CD4-positive, alpha-beta T cell (primary cell): ENCODE measurements at regions not wholly inside any gene's neighbourhood (a gene's known extent, or its start where the extent isn't known, plus 50 kb on each side); places are given as distances from the start of the nearest gene placed in this dataset.

Experiments used
- ATAC-seq: fragments of 200-7000 bp; cut with Tn5 transposase; one replicate; pipeline ENCODE4 v1.10.0; 2022; ENCODE audit warnings: mild to moderate bottlenecking; ENCODE audit not compliant: poor library complexity
- CTCF ChIA-PET: fragments of 350-600 bp; sonication (Branson Sonifier 250); formaldehyde crosslinking; loops from one replicate; lab custom pipeline; 2021; ENCODE audit warnings: antibody characterized with exemption, inconsistent platforms; lab: Charles Lee
- POLR2A ChIA-PET: fragments of 350-600 bp; sonication (Branson Sonifier 250); formaldehyde crosslinking; loops from one replicate; lab custom pipeline; 2021; ENCODE audit warnings: antibody characterized with exemption, inconsistent platforms; lab: Charles Lee
- DNase-seq, 14 experiments: peaks; one replicate each; pipeline ENCODE4 v3.0.0-alpha.2; 2013 to 2020; ENCODE audit warnings: mixed read lengths in 2 of 14
- H3K27ac ChIP-seq, 2 donors: one replicate each; pipeline versions ENCODE4 v1.5.1 to v1.7.0; 2013; ENCODE audit warnings: low read length in 2 of 2, low read depth in 1 of 2, mild to moderate bottlenecking in 1 of 2
- H3K27me3 ChIP-seq, 2 experiments: 1 replicate in 1 of 2; 2 replicates in 1 of 2; pipeline versions ENCODE4 v1.6.1 to v1.7.0; 2013; ENCODE audit warnings: low read length in 2 of 2, control low read depth in 1 of 2, mild to moderate bottlenecking in 1 of 2, moderate library complexity in 1 of 2; ENCODE audit not compliant: insufficient read depth in 2 of 2, control insufficient read depth in 1 of 2
- H3K36me3 ChIP-seq: one replicate; pipeline ENCODE4 v1.6.1; 2013; ENCODE audit warnings: low read length, control low read depth; ENCODE audit not compliant: insufficient read depth
- H3K4me1 ChIP-seq: one replicate; pipeline ENCODE4 v1.6.1; 2013; ENCODE audit warnings: low read length, control low read depth; ENCODE audit not compliant: insufficient read depth
- H3K4me3 ChIP-seq: one replicate; pipeline ENCODE4 v1.5.1; 2013; ENCODE audit warnings: mild to moderate bottlenecking, low read length, moderate library complexity
- H3K9me3 ChIP-seq, 2 experiments: 1 replicate in 1 of 2; 2 replicates in 1 of 2; pipeline versions ENCODE4 v1.6.1 to v1.7.0; 2013; ENCODE audit warnings: low read length in 2 of 2, mild to moderate bottlenecking in 2 of 2, control low read depth in 1 of 2, moderate library complexity in 1 of 2; ENCODE audit not compliant: control insufficient read depth in 1 of 2, insufficient read depth in 1 of 2
- H3K27ac Mint-ChIP-seq: one replicate; pipeline ENCODE4 v1.8.0; 2020; ENCODE audit warnings: mixed read lengths
- H3K27me3 Mint-ChIP-seq: one replicate; pipeline ENCODE4 v1.8.0; 2021; ENCODE audit warnings: mixed read lengths
- H3K36me3 Mint-ChIP-seq: one replicate; pipeline ENCODE4 v1.8.0; 2021; ENCODE audit warnings: low read depth, mixed read lengths
- H3K4me1 Mint-ChIP-seq: one replicate; pipeline ENCODE4 v1.8.0; 2021; ENCODE audit warnings: low read depth, mixed read lengths
- H3K4me3 Mint-ChIP-seq: one replicate; pipeline ENCODE4 v1.8.0; 2020; ENCODE audit warnings: mild to moderate bottlenecking, mixed read lengths
- H3K9me3 Mint-ChIP-seq: one replicate; pipeline ENCODE4 v1.8.0; 2020; ENCODE audit warnings: mixed read lengths
- CTCF ChIP-seq: fragments of 200-600 bp; IDR thresholded peaks from one replicate; pipeline ENCODE4 v1.8.0; 2022; ENCODE audit warnings: antibody characterized with exemption, mild to moderate bottlenecking
- intact Hi-C, 2 experiments: fragments of 100-400 bp; cut with DNase I in 1 of 2; cut with micrococcal nuclease in 1 of 2; formaldehyde crosslinking; loops; one replicate each; pipeline versions ENCODE4 v1.15.1 to v1.9.0; 2023 to 2025; cut with DNase I, micrococcal nuclease

- Mint-ChIP-seq H3K36me3 (peaks cover 14% of the 10 kb centered on the region), H3K27me3 (no peaks in the 10 kb centered on the region), H3K4me3 (no peak overlapping the region), H3K4me1 (peaks cover 95% of the 10 kb centered on the region), H3K27ac (peak overlapping the region; percentile 80), H3K9me3 (no peaks in the 10 kb centered on the region)
- CTCF ChIA-PET = no interaction called here
- Histone ChIP-seq H3K27ac (no peak overlapping the region), H3K36me3 (peaks cover 5% of the 10 kb centered on the region), H3K4me3 (no peak overlapping the region), H3K9me3 (no peaks in the 10 kb centered on the region), H3K27me3 (no peaks in the 10 kb centered on the region), H3K4me1 (peaks cover 79% of the 10 kb centered on the region)
- ATAC-seq = no peak
- intact Hi-C loops = no loop called here
- TF ChIP-seq CTCF = no peak
- POLR2A ChIA-PET = no interaction called here
- DNase-seq = no peak
Observed at GRCh38 chr2:134185639-134186038, 68.2 kb upstream of the MGAT5 start.

DNA sequence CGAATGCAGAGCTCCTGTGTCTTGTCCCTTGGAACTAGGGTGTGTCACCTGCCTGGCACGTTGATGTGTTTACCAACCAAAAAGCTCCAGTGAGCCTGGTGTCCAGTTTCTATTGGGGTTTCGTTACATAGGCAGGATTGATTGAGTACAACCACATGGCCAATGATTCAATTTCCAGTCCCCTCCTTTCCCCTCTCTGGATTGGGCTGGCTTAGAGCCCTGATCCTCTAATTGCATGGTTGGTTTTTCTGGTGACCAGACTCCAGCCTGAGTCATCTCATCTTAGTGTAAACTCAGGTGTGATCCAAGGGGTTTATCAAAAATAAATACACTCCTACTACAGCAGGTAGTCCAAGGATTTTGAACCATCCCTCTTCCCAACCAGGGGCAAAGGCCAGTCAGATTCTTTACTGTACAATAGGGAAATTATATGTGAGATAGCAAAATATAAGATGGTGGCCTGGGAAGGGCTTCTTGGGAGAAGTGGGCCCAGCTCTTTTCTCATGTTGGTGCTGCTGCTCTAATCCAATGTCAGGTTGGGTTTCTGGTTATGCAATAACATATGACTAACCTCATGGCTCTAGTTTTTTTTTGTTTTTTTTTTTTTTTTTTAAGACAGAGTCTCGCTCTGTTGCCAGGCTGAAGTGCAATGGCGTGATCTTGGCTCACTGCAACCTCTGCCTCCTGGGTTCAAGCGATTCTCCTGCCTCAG lies 64.7 kb upstream of the MGAT5 start:
- H3K4me3 ChIP-seq = no peak overlapping the region
- CTCF ChIA-PET = interaction anchor here (1.3 kb wide), 1 partner anchor 56 kb away, joined by 4 read pairs; no protein-coding TSS in a partner anchor
- POLR2A ChIA-PET = no interaction called here
- no peak overlapping the region for H3K27ac ChIP-seq
- Mint-ChIP-seq H3K36me3 (peaks cover 29% of the 10 kb centered on the region), H3K27ac (peak overlapping the region; percentile 12), H3K27me3 (no peaks in the 10 kb centered on the region), H3K4me1 (peaks cover 76% of the 10 kb centered on the region), H3K4me3 (no peak overlapping the region), H3K9me3 (peaks cover 2% of the 10 kb centered on the region)
- peaks cover 8% of the 10 kb centered on the region for H3K36me3 ChIP-seq
- H3K27me3 ChIP-seq = no peaks in the 10 kb centered on the region
- ATAC-seq (no peak), DNase-seq (no peak)
- no peak for TF ChIP-seq CTCF
- peaks cover 0 to 11% of the 10 kb centered on the region in 2 experiments for H3K9me3 ChIP-seq
- peaks cover 66% of the 10 kb centered on the region for H3K4me1 ChIP-seq
- intact Hi-C loops = no loop called here

GRCh38 chr2:134190062-134190806 lies 63.6 kb upstream of the MGAT5 start:
- no peak for TF ChIP-seq CTCF
- H3K27me3 Mint-ChIP-seq = no peaks in the 10 kb centered on the region
- no peak for DNase-seq
- ChIA-PET POLR2A (interaction anchor here (0.6 kb wide), 1 partner anchor 53 kb away, joined by 6 read pairs; no protein-coding TSS in a partner anchor), CTCF (no interaction called here)
- no peak overlapping the region for H3K4me3 ChIP-seq
- H3K4me1 Mint-ChIP-seq = peaks cover 75% of the 10 kb centered on the region
- H3K4me3 Mint-ChIP-seq = no peak overlapping the region
- H3K27ac Mint-ChIP-seq = peak overlapping the region; percentile 10
- H3K4me1 ChIP-seq = peaks cover 59% of the 10 kb centered on the region
- no peak overlapping the region for H3K27ac ChIP-seq
- peaks cover 3% of the 10 kb centered on the region for H3K36me3 ChIP-seq
- H3K9me3 Mint-ChIP-seq = peaks cover 2% of the 10 kb centered on the region
- ATAC-seq = no peak
- peaks cover 0 to 11% of the 10 kb centered on the region in 2 experiments for H3K9me3 ChIP-seq
- intact Hi-C loops = no loop called here
- H3K27me3 ChIP-seq = no peaks in the 10 kb centered on the region
- H3K36me3 Mint-ChIP-seq = peaks cover 23% of the 10 kb centered on the region
